NOMO-1 treated with dmso at 0.1 percent for 144 hours (cell line): ENCODE measurements at regions not wholly inside any gene's neighbourhood (a gene's known extent, or its start where the extent isn't known, plus 50 kb on each side); places are given as distances from the start of the nearest gene placed in this dataset.
"Not testable (repeated sequence)": the region's sequence is repeated elsewhere in the genome, so short reads cannot be mapped to it uniquely, and the experiment has no call there.

Experiments
- DNase-seq: peaks from one replicate; lab custom pipeline; 2025; ENCODE audit not compliant: unreplicated experiment; lab: John Stamatoyannopoulos, UW

- DNase-seq, result no peak
Observed at GRCh38 chr2:19109518-19109917, 248.9 kb downstream of the OSR1 start.

GRCh38 chr2:19106376-19106775, 252.0 kb downstream of the OSR1 start:
- no peak for DNase-seq

- DNase-seq, result no peak
Observed at GRCh38 chr2:19104503-19104902, 253.9 kb downstream of the OSR1 start.

GRCh38 chr2:19102696-19103423, 255.6 kb downstream of the OSR1 start:
- DNase-seq, result no peak

GRCh38 chr2:19101968-19102367, 256.5 kb downstream of the OSR1 start:
- no peak for DNase-seq

GRCh38 chr2:19100570-19100969, 257.9 kb downstream of the OSR1 start:
- no peak for DNase-seq

GRCh38 chr2:19099181-19099580, 259.2 kb downstream of the OSR1 start:
- DNase-seq, result no peak

GRCh38 chr2:19098467-19099160, 259.8 kb downstream of the OSR1 start:
- no peak for DNase-seq

GRCh38 chr2:19089476-19089875, 268.9 kb downstream of the OSR1 start:
- DNase-seq, result not testable (repeated sequence)

- DNase-seq, result no peak
Observed at GRCh38 chr2:19086231-19086651, 272.2 kb downstream of the OSR1 start.

GRCh38 chr2:19078709-19079108, 279.7 kb downstream of the OSR1 start:
- DNase-seq, result no peak

GRCh38 chr2:19073522-19073921, 284.9 kb downstream of the OSR1 start:
- no peak for DNase-seq

- no peak for DNase-seq
Observed at GRCh38 chr2:19072161-19072560, 286.3 kb downstream of the OSR1 start.

GRCh38 chr2:19070886-19071285, 287.5 kb downstream of the OSR1 start:
- DNase-seq, result no peak

GRCh38 chr2:19068206-19068605, 290.2 kb downstream of the OSR1 start:
- no peak for DNase-seq

GRCh38 chr2:19062370-19062769, 296.1 kb downstream of the OSR1 start:
- DNase-seq, result no peak

- DNase-seq, result no peak
Observed at GRCh38 chr2:19059076-19059475, 299.3 kb downstream of the OSR1 start.

GRCh38 chr2:19051203-19051831, 307.1 kb downstream of the OSR1 start:
- no peak for DNase-seq

- no peak for DNase-seq
Observed at GRCh38 chr2:19050354-19050753, 308.1 kb downstream of the OSR1 start.

- DNase-seq, result no peak
Observed at GRCh38 chr2:19048593-19049266, 309.7 kb downstream of the OSR1 start.

GRCh38 chr2:19046986-19047780, 311.2 kb downstream of the OSR1 start:
- DNase-seq, result no peak
